ENCODE measurements at regions not wholly inside any gene's neighbourhood (a gene's known extent, or its start where the extent isn't known, plus 50 kb on each side); places are given as distances from the start of the nearest gene placed in this dataset.
"Not testable (repeated sequence)": the region's sequence is repeated elsewhere in the genome, so short reads cannot be mapped to it uniquely, and the experiment has no call there.

DNA sequence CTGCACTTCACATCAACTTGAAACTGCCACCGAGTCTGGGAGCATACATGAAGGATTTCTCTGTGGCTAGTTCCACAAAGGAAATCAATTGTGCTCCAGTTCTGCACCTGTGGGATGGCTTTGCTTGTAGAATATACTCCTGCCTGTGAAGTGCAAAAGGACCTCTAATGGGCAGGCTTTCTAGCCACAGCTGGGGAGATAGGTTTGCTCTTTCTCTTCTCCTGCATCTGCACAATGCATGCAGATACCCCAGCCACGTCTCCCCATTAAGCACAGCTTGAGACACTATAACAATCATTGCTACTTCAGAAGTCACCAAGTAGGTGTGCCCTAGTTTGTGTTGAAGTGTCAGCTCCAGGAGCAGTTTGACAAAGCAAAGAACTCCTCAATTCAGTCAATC lies 364.6 kb downstream of the ZIC3 start:
- ChIA-PET CTCF (no interaction called here), POLR2A (no interaction called here), SMC1A (ENCODE audit: uncharacterized antibody, unreplicated experiment) (no interaction called here), RAD21 (ENCODE audit: unreplicated experiment) (no interaction called here)
- H3K4me1 ChIP-seq (ENCODE audit: control insufficient read depth, insufficient read depth, low read length) = no peaks in the 10 kb centered on the region
- H3K27me3 ChIP-seq (replicated peaks in 1 of 2; ENCODE audit: control insufficient read depth in 2 of 2, insufficient read depth in 2 of 2, low read length in 1 of 2) = no peaks in the 10 kb centered on the region
- H3K4me3 ChIP-seq = no peak overlapping the region
- intact Hi-C loops (cut with micrococcal nuclease; ENCODE audit: unreplicated experiment) = no loop called here
- H3K9me3 ChIP-seq (replicated peaks; ENCODE audit: control insufficient read depth, insufficient read depth, low read length) = no peaks in the 10 kb centered on the region; the same call in 2 of the 3 replicates
- in situ Hi-C loops (cut with MboI) = no loop called here
- H3K9ac ChIP-seq (ENCODE audit: control insufficient read depth, insufficient read depth, low read length) = no peak overlapping the region
- DNase-seq (ENCODE audit: low read depth, low spot score) (no peak), ATAC-seq (no peak), FAIRE-seq (no peak)
- no peak overlapping the region for H3K4me2 ChIP-seq (ENCODE audit: control insufficient read depth, insufficient read depth)
- no TSS peak for BruUV-seq (replicated peaks)
- no peak overlapping the region for H2AFZ ChIP-seq (ENCODE audit: control insufficient read depth, low read depth, low read length)
- H3K79me2 ChIP-seq (ENCODE audit: control insufficient read depth, insufficient read depth, low read length) = no peaks in the 10 kb centered on the region
- H3K27ac ChIP-seq (ENCODE audit: control insufficient read depth, insufficient read depth) = no peak overlapping the region
- WGBS (ENCODE audit: insufficient coverage, insufficient replicate concordance, low lambda C conversion rate, missing lambda C conversion rate) = 0% methylated on average over 2 of the region's 2 CpGs
- no peaks in the 10 kb centered on the region for H4K20me1 ChIP-seq (ENCODE audit: control insufficient read depth, insufficient read depth)
- no peaks in the 10 kb centered on the region for H3K36me3 ChIP-seq (ENCODE audit: control insufficient read depth in 2 of 2, insufficient read depth in 2 of 2, low read length in 1 of 2)
- TF ChIP-seq JUND (IDR thresholded peaks at IDR 0.05; ENCODE audit: low read depth, low read length) (no peak), MTA3 (IDR thresholded peaks at IDR 0.05; ENCODE audit: borderline replicate concordance, low read length) (no peak), TCF3 (IDR thresholded peaks at IDR 0.05; ENCODE audit: borderline replicate concordance, insufficient read depth, low read depth, low read length) (no peak)

DNA sequence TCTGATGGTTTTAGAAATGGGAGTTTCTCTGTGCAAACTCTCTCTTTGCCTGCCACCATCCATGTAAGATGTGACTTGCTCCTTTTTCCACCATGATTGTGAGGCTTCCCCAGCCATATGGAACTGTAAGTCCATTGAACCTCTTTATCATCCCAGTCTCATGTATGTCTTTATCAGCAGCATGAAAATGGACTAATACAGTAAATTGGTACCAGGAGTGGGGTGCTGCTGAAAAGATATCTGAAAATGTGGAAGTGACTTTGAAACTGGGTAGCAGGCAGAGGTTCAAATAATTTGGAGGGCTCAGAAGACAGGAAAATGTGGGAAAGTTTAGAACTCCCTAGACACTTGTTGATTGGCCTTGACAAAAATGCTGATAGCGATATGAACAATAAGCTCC lies 368.3 kb downstream of the ZIC3 start:
- H3K4me3 ChIP-seq; in situ Hi-C loops (cut with MboI); CTCF ChIA-PET; SMC1A ChIA-PET (ENCODE audit: uncharacterized antibody, unreplicated experiment); H3K79me2 ChIP-seq (ENCODE audit: control insufficient read depth, insufficient read depth, low read length); ATAC-seq; H3K9me3 ChIP-seq (replicated peaks; ENCODE audit: control insufficient read depth, insufficient read depth, low read length); RAD21 ChIA-PET (ENCODE audit: unreplicated experiment); FAIRE-seq; intact Hi-C loops (cut with micrococcal nuclease; ENCODE audit: unreplicated experiment); H3K9ac ChIP-seq (ENCODE audit: control insufficient read depth, insufficient read depth, low read length); H3K27ac ChIP-seq (ENCODE audit: control insufficient read depth, insufficient read depth); H2AFZ ChIP-seq (ENCODE audit: control insufficient read depth, low read depth, low read length); DNase-seq (ENCODE audit: low read depth, low spot score); POLR2A ChIA-PET; H3K36me3 ChIP-seq (ENCODE audit: control insufficient read depth in 2 of 2, insufficient read depth in 2 of 2, low read length in 1 of 2); H4K20me1 ChIP-seq (ENCODE audit: control insufficient read depth, insufficient read depth); H3K4me1 ChIP-seq (ENCODE audit: control insufficient read depth, insufficient read depth, low read length); H3K4me2 ChIP-seq (ENCODE audit: control insufficient read depth, insufficient read depth); BruUV-seq (replicated peaks); H3K27me3 ChIP-seq (replicated peaks in 1 of 2; ENCODE audit: control insufficient read depth in 2 of 2, insufficient read depth in 2 of 2, low read length in 1 of 2): not testable (repeated sequence)
- 31% methylated on average over 1 of the region's 1 CpG for WGBS (ENCODE audit: insufficient coverage, insufficient replicate concordance, low lambda C conversion rate, missing lambda C conversion rate)

DNA sequence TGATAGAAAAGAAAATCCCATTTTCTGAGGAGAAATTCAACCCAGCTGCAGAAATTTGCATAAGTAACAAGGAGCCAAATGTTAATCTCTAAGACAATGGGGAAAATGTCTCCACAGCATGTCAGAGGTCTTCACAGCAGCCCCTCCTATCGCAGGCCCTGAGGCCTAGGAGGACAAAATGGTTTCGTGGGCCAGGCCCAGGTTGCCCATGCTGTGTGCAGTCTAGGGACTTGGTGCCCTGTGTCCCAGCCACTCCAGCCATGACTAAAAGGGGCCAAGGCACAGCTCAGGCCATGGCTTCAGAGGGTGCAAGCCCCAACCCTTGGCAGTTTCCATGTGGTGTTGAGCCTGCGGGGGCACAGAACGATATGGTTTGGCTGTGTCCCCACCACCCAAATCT lies 369.0 kb downstream of the ZIC3 start:
- H3K9ac ChIP-seq (ENCODE audit: control insufficient read depth, insufficient read depth, low read length); FAIRE-seq; RAD21 ChIA-PET (ENCODE audit: unreplicated experiment); H3K27me3 ChIP-seq (replicated peaks in 1 of 2; ENCODE audit: control insufficient read depth in 2 of 2, insufficient read depth in 2 of 2, low read length in 1 of 2); ATAC-seq; H3K9me3 ChIP-seq (replicated peaks; ENCODE audit: control insufficient read depth, insufficient read depth, low read length); H3K27ac ChIP-seq (ENCODE audit: control insufficient read depth, insufficient read depth); BruUV-seq (replicated peaks); in situ Hi-C loops (cut with MboI); H2AFZ ChIP-seq (ENCODE audit: control insufficient read depth, low read depth, low read length); H4K20me1 ChIP-seq (ENCODE audit: control insufficient read depth, insufficient read depth); H3K79me2 ChIP-seq (ENCODE audit: control insufficient read depth, insufficient read depth, low read length); SMC1A ChIA-PET (ENCODE audit: uncharacterized antibody, unreplicated experiment); H3K4me2 ChIP-seq (ENCODE audit: control insufficient read depth, insufficient read depth); DNase-seq (ENCODE audit: low read depth, low spot score); CTCF ChIA-PET; H3K4me1 ChIP-seq (ENCODE audit: control insufficient read depth, insufficient read depth, low read length); intact Hi-C loops (cut with micrococcal nuclease; ENCODE audit: unreplicated experiment); POLR2A ChIA-PET; H3K4me3 ChIP-seq; H3K36me3 ChIP-seq (ENCODE audit: control insufficient read depth in 2 of 2, insufficient read depth in 2 of 2, low read length in 1 of 2): not testable (repeated sequence)
- 39% methylated on average over 4 of the region's 4 CpGs for WGBS (ENCODE audit: insufficient coverage, insufficient replicate concordance, low lambda C conversion rate, missing lambda C conversion rate)

Measured in GM12878 (cell line).